ENCODE measurements at regions not wholly inside any gene's neighbourhood (a gene's known extent, or its start where the extent isn't known, plus 50 kb on each side); places are given as distances from the start of the nearest gene placed in this dataset.

DNA sequence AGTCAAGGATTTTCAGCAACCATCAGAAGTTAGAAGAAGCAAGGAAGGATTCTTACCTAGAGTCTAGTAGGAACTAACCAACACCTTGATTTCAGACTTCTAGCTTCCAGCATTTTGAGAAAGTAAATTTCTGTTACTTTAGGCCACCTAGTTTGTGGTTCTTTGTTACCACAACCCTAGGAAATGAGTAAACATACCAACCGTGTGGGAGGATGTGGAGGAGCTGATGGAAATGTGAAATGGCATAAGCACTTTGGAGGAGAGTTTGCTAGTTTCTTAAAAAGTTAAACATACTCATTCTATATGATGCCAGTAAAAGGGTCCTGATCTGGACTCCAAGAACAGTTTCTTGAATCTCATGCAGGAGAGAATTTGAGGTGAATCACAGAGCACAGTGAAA is 679.4 kb downstream of the PDHA2 start:
- FAIRE-seq (no peak), DNase-seq (ENCODE audit: low read depth, low spot score) (no peak)
- dilution Hi-C loops (cut with MboI; ENCODE audit: extremely low pct_ligation_motif_present, low sequenced_read_pairs), result no loop called here
- Histone ChIP-seq H3K4me2 (ENCODE audit: control insufficient read depth, extremely low read depth, insufficient read depth, low read depth, low read length) (no peak overlapping the region), H3K4me3 (ENCODE audit: control insufficient read depth in 2 of 3, extremely low read depth in 1 of 3, insufficient read depth in 2 of 3, low read depth in 1 of 3, low read length in 3 of 3) (no peak overlapping the region), H3K9me1 (ENCODE audit: control insufficient read depth, extremely low read depth, insufficient read depth, low read length) (no peaks in the 10 kb centered on the region), H4K20me1 (ENCODE audit: control insufficient read depth, extremely low read depth, insufficient read depth, low read length) (no peaks in the 10 kb centered on the region), H2AFZ (ENCODE audit: control insufficient read depth, low read length) (no peak overlapping the region), H3K4me1 (ENCODE audit: control insufficient read depth, extremely low read depth, insufficient read depth, low read length) (no peaks in the 10 kb centered on the region), H3K9me3 (ENCODE audit: control insufficient read depth, low read depth, low read length) (no peaks in the 10 kb centered on the region), H3K9ac (ENCODE audit: control insufficient read depth, extremely low read depth, insufficient read depth, low read length) (no peak overlapping the region), H3K27me3 (ENCODE audit: control insufficient read depth, extremely low read depth, insufficient read depth, low read length) (no peaks in the 10 kb centered on the region), H3K79me2 (ENCODE audit: control insufficient read depth, insufficient read depth, low read length) (no peaks in the 10 kb centered on the region), H3K36me3 (ENCODE audit: control insufficient read depth in 2 of 2, extremely low read depth in 1 of 2, insufficient read depth in 2 of 2, low read length in 2 of 2) (no peaks in the 10 kb centered on the region), H3K27ac (ENCODE audit: control insufficient read depth, insufficient read depth, low read length) (no peak overlapping the region)
- TF ChIP-seq, protein P1, sequence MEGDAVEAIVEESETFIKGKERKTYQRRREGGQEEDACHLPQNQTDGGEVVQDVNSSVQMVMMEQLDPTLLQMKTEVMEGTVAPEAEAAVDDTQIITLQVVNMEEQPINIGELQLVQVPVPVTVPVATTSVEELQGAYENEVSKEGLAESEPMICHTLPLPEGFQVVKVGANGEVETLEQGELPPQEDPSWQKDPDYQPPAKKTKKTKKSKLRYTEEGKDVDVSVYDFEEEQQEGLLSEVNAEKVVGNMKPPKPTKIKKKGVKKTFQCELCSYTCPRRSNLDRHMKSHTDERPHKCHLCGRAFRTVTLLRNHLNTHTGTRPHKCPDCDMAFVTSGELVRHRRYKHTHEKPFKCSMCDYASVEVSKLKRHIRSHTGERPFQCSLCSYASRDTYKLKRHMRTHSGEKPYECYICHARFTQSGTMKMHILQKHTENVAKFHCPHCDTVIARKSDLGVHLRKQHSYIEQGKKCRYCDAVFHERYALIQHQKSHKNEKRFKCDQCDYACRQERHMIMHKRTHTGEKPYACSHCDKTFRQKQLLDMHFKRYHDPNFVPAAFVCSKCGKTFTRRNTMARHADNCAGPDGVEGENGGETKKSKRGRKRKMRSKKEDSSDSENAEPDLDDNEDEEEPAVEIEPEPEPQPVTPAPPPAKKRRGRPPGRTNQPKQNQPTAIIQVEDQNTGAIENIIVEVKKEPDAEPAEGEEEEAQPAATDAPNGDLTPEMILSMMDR (optimal IDR thresholded peaks at IDR 0.05 in 1 of 3, IDR thresholded peaks at IDR 0.05 in 1 of 3, conservative IDR thresholded peaks at IDR 0.05 in 1 of 3; ENCODE audit: extremely low read depth in 1 of 3, insufficient read depth in 2 of 3, low read length in 3 of 3), result no peak
- TF ChIP-seq EZH2 (IDR thresholded peaks at IDR 0.05; ENCODE audit: low read length), result no peak

DNA sequence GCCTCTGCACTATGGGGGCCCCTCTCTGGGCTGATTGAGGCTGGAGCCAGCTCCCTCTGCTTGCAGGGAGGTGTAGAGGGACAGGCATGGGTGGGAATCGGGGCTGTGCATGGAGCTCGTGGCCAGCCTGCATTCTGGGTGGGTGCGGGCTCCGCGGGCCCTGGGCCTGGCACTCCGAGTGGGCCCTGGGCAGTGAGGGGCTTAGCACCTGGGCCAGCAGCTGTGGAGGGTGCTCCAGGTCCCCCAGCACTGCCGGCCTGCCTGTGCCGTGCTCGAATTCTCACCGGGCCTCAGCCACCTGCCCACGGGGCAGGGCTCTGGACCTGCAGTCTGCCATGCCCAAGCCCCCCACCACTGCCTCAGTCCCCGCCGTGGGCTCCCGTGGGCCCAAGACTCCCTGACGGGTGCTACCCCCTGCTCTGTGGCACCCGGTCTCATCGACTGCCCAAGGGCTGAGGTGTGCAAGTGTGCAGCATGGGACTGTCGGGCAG is 681.2 kb downstream of the PDHA2 start:
- no peaks in the 10 kb centered on the region for H3K27me3 ChIP-seq (ENCODE audit: control insufficient read depth, extremely low read depth, insufficient read depth, low read length)
- H3K4me3 ChIP-seq (ENCODE audit: control insufficient read depth in 2 of 3, extremely low read depth in 1 of 3, insufficient read depth in 2 of 3, low read depth in 1 of 3, low read length in 3 of 3), result no peak overlapping the region
- dilution Hi-C loops (cut with MboI; ENCODE audit: extremely low pct_ligation_motif_present, low sequenced_read_pairs), result no loop called here
- no peak overlapping the region for H3K4me2 ChIP-seq (ENCODE audit: control insufficient read depth, extremely low read depth, insufficient read depth, low read depth, low read length)
- H3K79me2 ChIP-seq (ENCODE audit: control insufficient read depth, insufficient read depth, low read length), result no peaks in the 10 kb centered on the region
- H2AFZ ChIP-seq (ENCODE audit: control insufficient read depth, low read length), result no peak overlapping the region
- H3K9me3 ChIP-seq (ENCODE audit: control insufficient read depth, low read depth, low read length), result no peaks in the 10 kb centered on the region
- H3K9ac ChIP-seq (ENCODE audit: control insufficient read depth, extremely low read depth, insufficient read depth, low read length), result no peak overlapping the region
- TF ChIP-seq, protein P1 (optimal IDR thresholded peaks at IDR 0.05 in 1 of 3, IDR thresholded peaks at IDR 0.05 in 1 of 3, conservative IDR thresholded peaks at IDR 0.05 in 1 of 3; ENCODE audit: extremely low read depth in 1 of 3, insufficient read depth in 2 of 3, low read length in 3 of 3), result no peak
- TF ChIP-seq EZH2 (IDR thresholded peaks at IDR 0.05; ENCODE audit: low read length), result no peak
- H3K9me1 ChIP-seq (ENCODE audit: control insufficient read depth, extremely low read depth, insufficient read depth, low read length), result no peaks in the 10 kb centered on the region
- no peaks in the 10 kb centered on the region for H4K20me1 ChIP-seq (ENCODE audit: control insufficient read depth, extremely low read depth, insufficient read depth, low read length)
- H3K36me3 ChIP-seq (ENCODE audit: control insufficient read depth in 2 of 2, extremely low read depth in 1 of 2, insufficient read depth in 2 of 2, low read length in 2 of 2), result no peaks in the 10 kb centered on the region
- H3K27ac ChIP-seq (ENCODE audit: control insufficient read depth, insufficient read depth, low read length), result no peak overlapping the region
- DNase-seq (ENCODE audit: low read depth, low spot score), result no peak
- FAIRE-seq, result no peak
- no peaks in the 10 kb centered on the region for H3K4me1 ChIP-seq (ENCODE audit: control insufficient read depth, extremely low read depth, insufficient read depth, low read length)

Measured in keratinocyte (primary cell).